ENCODE measurements at regions not wholly inside any gene's neighbourhood (a gene's known extent, or its start where the extent isn't known, plus 50 kb on each side); places are given as distances from the start of the nearest gene placed in this dataset.

DNA sequence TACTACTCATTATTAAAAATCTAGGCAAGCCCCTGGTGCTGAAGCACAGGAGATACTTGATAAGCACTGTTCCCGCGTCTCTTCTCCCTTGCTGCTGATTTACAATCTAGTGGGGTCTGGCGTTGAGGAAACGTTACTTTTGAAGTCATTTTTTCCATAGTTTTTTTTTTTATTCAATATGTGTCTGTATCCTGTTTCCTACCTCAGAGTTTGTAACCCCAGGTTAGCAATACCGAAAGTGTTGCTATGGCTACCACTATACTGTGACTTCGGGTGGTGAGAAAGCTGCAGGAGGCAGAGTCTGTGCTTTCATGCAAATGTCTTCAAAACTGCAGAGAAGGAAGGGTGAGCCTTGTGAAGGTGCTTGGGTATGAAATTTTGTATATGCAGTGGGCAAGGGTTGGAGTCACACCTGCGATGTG lies 458.8 kb upstream of the GHITM start:
- Mint-ChIP-seq H3K9me3 (ENCODE audit: low read depth) (no peaks in the 10 kb centered on the region), H3K36me3 (ENCODE audit: low read depth) (no peaks in the 10 kb centered on the region), H3K27me3 (ENCODE audit: low read depth) (peaks cover 3% of the 10 kb centered on the region), H3K27ac (ENCODE audit: unreplicated experiment) (no peak overlapping the region), H3K4me1 (ENCODE audit: low read depth) (peaks cover 9% of the 10 kb centered on the region), H3K4me3 (ENCODE audit: unreplicated experiment) (no peak overlapping the region)
- TF ChIP-seq CTCF (IDR thresholded peaks at IDR 0.05), result no peak
- DNase-seq (ENCODE audit: low spot score), result no peak

DNA sequence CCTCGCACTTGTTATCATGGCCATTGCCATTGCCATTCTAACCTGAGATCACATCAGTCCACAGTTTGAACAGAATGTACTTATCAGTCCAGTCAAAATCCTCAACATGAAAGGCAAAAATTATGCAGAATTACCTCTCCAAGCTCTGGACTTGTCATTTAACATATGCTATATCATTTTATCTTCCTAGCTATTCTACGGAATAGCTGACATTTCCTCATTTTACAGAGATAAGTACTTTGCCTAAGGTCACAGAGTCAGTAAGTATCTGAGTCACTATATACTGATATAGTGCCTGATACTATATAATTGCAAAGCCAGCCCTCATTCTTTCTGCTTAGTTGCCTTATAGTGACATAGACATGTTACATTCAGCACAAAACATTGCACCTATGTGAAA lies 456.9 kb upstream of the GHITM start:
- H3K4me3 Mint-ChIP-seq (ENCODE audit: unreplicated experiment), result no peak overlapping the region
- DNase-seq (ENCODE audit: low spot score), result no peak
- H3K27me3 Mint-ChIP-seq (ENCODE audit: low read depth), result peaks cover 3% of the 10 kb centered on the region
- no peaks in the 10 kb centered on the region for H3K9me3 Mint-ChIP-seq (ENCODE audit: low read depth)
- TF ChIP-seq CTCF (IDR thresholded peaks at IDR 0.05), result no peak
- peaks cover 9% of the 10 kb centered on the region for H3K4me1 Mint-ChIP-seq (ENCODE audit: low read depth)
- H3K36me3 Mint-ChIP-seq (ENCODE audit: low read depth), result no peaks in the 10 kb centered on the region
- H3K27ac Mint-ChIP-seq (ENCODE audit: unreplicated experiment), result no peak overlapping the region

- H3K9me3 Mint-ChIP-seq (ENCODE audit: low read depth), result no peaks in the 10 kb centered on the region
These were observed 453.9 kb upstream of the GHITM start for GRCh38 chr10:83685458-83685857.

DNA sequence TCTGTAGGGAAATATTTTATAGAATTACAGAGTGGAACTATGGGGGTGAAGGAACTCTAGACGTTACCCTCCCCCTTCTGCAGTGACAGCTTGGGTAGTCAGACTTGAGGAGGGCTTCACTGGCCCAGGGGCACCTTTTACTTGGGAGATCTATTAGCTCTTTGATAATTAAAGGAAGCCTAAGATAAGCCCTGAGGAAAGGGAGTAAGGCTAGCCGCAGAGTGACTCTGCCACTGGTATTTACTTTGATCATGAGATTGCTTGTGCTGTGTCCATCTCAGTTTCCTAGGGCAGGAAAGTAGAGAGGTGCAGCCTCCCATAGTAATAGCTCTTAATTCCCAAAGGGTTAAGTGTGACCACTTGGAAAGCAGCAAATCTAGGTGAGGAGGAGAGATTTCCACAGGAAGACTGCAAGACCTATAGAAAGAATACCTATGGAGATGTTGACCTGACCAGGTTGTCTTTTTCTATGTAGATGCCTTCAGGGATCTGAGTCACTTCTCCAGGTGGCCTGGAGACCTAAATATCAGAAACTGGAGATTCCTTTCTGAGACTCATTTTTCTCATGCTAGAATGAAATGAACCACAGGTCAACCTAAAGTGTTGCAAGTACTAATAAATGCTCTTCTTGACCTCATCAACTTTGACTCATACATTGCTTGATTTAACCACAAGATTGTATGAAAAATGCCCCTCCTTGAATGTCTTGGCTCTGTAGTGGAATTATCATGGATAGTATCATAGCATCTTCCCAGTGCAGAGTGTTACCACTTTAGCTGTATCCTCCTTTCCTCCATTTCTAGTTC lies 447.3 kb upstream of the GHITM start:
- Mint-ChIP-seq H3K36me3 (ENCODE audit: low read depth) (no peaks in the 10 kb centered on the region), H3K4me3 (ENCODE audit: unreplicated experiment) (no peak overlapping the region), H3K27ac (ENCODE audit: unreplicated experiment) (no peak overlapping the region), H3K27me3 (ENCODE audit: low read depth) (no peaks in the 10 kb centered on the region), H3K4me1 (ENCODE audit: low read depth) (no peaks in the 10 kb centered on the region), H3K9me3 (ENCODE audit: low read depth) (no peaks in the 10 kb centered on the region)
- no peak for DNase-seq (ENCODE audit: low spot score)
- no peak for TF ChIP-seq CTCF (IDR thresholded peaks at IDR 0.05)

More at GRCh38 chr10:83685458-83685857, 453.9 kb upstream of the GHITM start:
- DNase-seq (ENCODE audit: low spot score), result no peak
- no peak overlapping the region for H3K4me3 Mint-ChIP-seq (ENCODE audit: unreplicated experiment)
- TF ChIP-seq CTCF (IDR thresholded peaks at IDR 0.05), result no peak
- no peak overlapping the region for H3K27ac Mint-ChIP-seq (ENCODE audit: unreplicated experiment)
- no peaks in the 10 kb centered on the region for H3K36me3 Mint-ChIP-seq (ENCODE audit: low read depth)
- H3K27me3 Mint-ChIP-seq (ENCODE audit: low read depth), result no peaks in the 10 kb centered on the region
- H3K4me1 Mint-ChIP-seq (ENCODE audit: low read depth), result no peaks in the 10 kb centered on the region

- DNase-seq (ENCODE audit: low spot score), result no peak
- no peak overlapping the region for H3K4me3 Mint-ChIP-seq (ENCODE audit: unreplicated experiment)
- TF ChIP-seq CTCF (IDR thresholded peaks at IDR 0.05), result no peak
- no peaks in the 10 kb centered on the region for H3K4me1 Mint-ChIP-seq (ENCODE audit: low read depth)
- H3K36me3 Mint-ChIP-seq (ENCODE audit: low read depth), result no peaks in the 10 kb centered on the region
- no peak overlapping the region for H3K27ac Mint-ChIP-seq (ENCODE audit: unreplicated experiment)
- no peaks in the 10 kb centered on the region for H3K9me3 Mint-ChIP-seq (ENCODE audit: low read depth)
- no peaks in the 10 kb centered on the region for H3K27me3 Mint-ChIP-seq (ENCODE audit: low read depth)
These were observed 440.4 kb upstream of the GHITM start for GRCh38 chr10:83698899-83699298.
